ENCODE measurements at regions not wholly inside any gene's neighbourhood (a gene's known extent, or its start where the extent isn't known, plus 50 kb on each side); places are given as distances from the start of the nearest gene placed in this dataset.

- TF ChIP-seq CTCF (IDR thresholded peaks at IDR 0.05), result no peak
- TF ChIP-seq CBX2 (IDR thresholded peaks at IDR 0.05; ENCODE audit: borderline replicate concordance, low read depth), result no peak
- TF ChIP-seq CHD2 (IDR thresholded peaks at IDR 0.05; ENCODE audit: low read length, partially characterized antibody), result no peak
- no peak for TF ChIP-seq USF2 (IDR thresholded peaks at IDR 0.05)
- no peak for TF ChIP-seq MYC (IDR thresholded peaks at IDR 0.05; ENCODE audit: borderline replicate concordance, low read length)
- TF ChIP-seq POLR2A (IDR thresholded peaks at IDR 0.05; ENCODE audit: low read length), result no peak
- TF ChIP-seq RFX5 (IDR thresholded peaks at IDR 0.05), result no peak
- no peak for TF ChIP-seq CEBPB (IDR thresholded peaks at IDR 0.05)
- no peak for TF ChIP-seq EP300 (IDR thresholded peaks at IDR 0.05)
- TF ChIP-seq ELK1 (IDR thresholded peaks at IDR 0.05; ENCODE audit: low read depth, low read length), result no peak
- TF ChIP-seq FOSL2 (IDR thresholded peaks at IDR 0.05), result no peak
- TF ChIP-seq FOSL2 (CRISPR knock-in tag; IDR thresholded peaks at IDR 0.05), result no peak
- TF ChIP-seq PBX3 (IDR thresholded peaks at IDR 0.05), result no peak
These were observed 157.2 kb upstream of the KAZN start for GRCh38 chr1:14441302-14441741.
